ENCODE measurements at regions not wholly inside any gene's neighbourhood (a gene's known extent, or its start where the extent isn't known, plus 50 kb on each side); places are given as distances from the start of the nearest gene placed in this dataset.

GRCh38 chr14:66322564-66322963 is 163.6 kb upstream of the CCDC196 start:
- TF ChIP-seq CTCF (IDR thresholded peaks at IDR 0.05) = no peak
- no peak for TF ChIP-seq POLR2A (IDR thresholded peaks at IDR 0.05)

All from uterus (tissue), 2 donors.